Duodenal mucosa (tissue), 2 donors: ENCODE measurements at regions not wholly inside any gene's neighbourhood (a gene's known extent, or its start where the extent isn't known, plus 50 kb on each side); places are given as distances from the start of the nearest gene placed in this dataset.
"Not testable (repeated sequence)": the region's sequence is repeated elsewhere in the genome, so short reads cannot be mapped to it uniquely, and the experiment has no call there.

Source experiments
- H3K27ac ChIP-seq: one replicate; pipeline ENCODE4 v1.7.0; 2013; ENCODE audit warnings: low read depth, low read length
- H3K27me3 ChIP-seq, 2 donors: one replicate each; pipeline ENCODE4 v1.7.0; 2013; ENCODE audit warnings: low read length in 2 of 2, control low read depth in 1 of 2; ENCODE audit not compliant: insufficient read depth in 2 of 2, control insufficient read depth in 1 of 2
- H3K36me3 ChIP-seq, 2 donors: one replicate each; pipeline ENCODE4 v1.7.0; 2013; ENCODE audit warnings: low read length in 2 of 2, control low read depth in 1 of 2; ENCODE audit not compliant: insufficient read depth in 2 of 2, control insufficient read depth in 1 of 2
- H3K4me1 ChIP-seq, 2 donors: one replicate each; pipeline ENCODE4 v1.7.0; 2013; ENCODE audit warnings: low read length in 2 of 2, control low read depth in 1 of 2; ENCODE audit not compliant: insufficient read depth in 2 of 2, control insufficient read depth in 1 of 2
- H3K4me3 ChIP-seq, 2 donors: one replicate each; pipeline ENCODE4 v1.7.0; 2013; ENCODE audit warnings: low read length in 2 of 2, low read depth in 1 of 2
- H3K9ac ChIP-seq, 2 donors: one replicate each; pipeline ENCODE4 v1.7.0; 2013; ENCODE audit warnings: low read length in 2 of 2, low read depth in 1 of 2
- H3K9me3 ChIP-seq, 2 donors: one replicate each; pipeline ENCODE4 v1.7.0; 2013; ENCODE audit warnings: low read length in 2 of 2, control low read depth in 1 of 2; ENCODE audit not compliant: control insufficient read depth in 1 of 2

DNA sequence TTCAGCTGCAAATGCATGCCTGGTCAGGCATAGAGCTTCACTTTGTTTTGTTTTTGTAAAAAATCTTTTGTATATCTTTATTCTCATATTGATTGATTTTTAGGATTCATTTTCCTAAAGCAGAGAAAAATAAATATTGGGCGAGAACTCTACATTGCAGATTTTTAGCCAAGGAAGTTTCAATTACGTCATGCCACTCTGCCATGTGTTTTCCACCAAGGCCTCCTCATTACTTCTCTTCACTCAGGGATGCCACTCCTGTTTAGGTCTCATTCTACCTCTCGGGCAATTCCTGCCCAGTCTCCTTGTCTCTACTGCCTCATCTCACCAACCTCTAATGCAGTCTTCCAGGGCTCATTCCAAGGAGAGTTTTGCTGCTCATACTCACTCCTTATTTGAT, 497.3 kb upstream of the SPTLC3 start:
- Histone ChIP-seq H3K4me3 (no peak overlapping the region), H3K27ac (no peak overlapping the region), H3K27me3 (no peaks in the 10 kb centered on the region), H3K9ac (no peak overlapping the region), H3K36me3 (no peaks in the 10 kb centered on the region), H3K4me1 (no peaks in the 10 kb centered on the region), H3K9me3 (no peaks in the 10 kb centered on the region)

DNA sequence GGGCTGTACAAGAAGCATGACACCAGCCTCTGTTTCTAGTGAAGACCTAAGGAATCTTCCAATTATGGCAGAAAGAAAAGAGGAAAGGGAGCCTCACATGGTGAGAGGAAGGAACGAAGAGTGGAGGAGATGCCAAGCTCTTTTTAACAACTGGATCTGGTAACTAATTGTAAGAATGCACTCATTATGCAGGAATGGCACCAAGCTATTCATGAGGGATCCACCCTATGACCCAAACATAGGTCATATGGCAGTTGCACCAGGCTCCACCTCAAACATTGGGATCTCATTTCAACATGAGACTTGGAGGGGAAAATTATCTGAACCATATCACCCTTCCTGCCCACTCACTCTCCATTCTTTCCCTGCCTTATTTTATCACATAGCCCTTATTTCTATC, 496.0 kb upstream of the SPTLC3 start:
- Histone ChIP-seq H3K4me3 (no peak overlapping the region), H3K9ac (no peak overlapping the region), H3K27me3 (no peaks in the 10 kb centered on the region), H3K27ac (no peak overlapping the region), H3K36me3 (no peaks in the 10 kb centered on the region), H3K9me3 (no peaks in the 10 kb centered on the region), H3K4me1 (no peaks in the 10 kb centered on the region)

DNA sequence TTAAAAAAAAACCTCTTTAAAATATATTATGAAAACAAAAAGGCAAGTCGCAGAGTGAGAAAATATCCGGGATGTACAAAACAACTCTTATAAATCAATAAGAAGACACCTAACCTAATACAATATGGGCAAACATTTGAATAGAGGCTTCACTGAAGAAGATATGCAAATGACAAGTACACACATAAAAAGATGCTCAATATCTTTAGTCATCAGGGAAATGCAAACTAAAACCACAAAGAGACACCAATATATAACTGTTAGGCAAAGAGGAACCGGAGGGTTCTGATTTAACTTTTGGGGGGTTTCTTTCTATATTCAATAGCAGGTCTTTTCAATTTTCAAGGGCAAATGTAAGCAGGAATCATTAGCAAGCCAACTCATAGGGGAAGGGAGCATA, 480.7 kb upstream of the SPTLC3 start:
- H3K27ac ChIP-seq: no peak overlapping the region
- no peaks in the 10 kb centered on the region for H3K9me3 ChIP-seq
- H3K27me3 ChIP-seq: no peaks in the 10 kb centered on the region
- no peak overlapping the region for H3K9ac ChIP-seq
- no peak overlapping the region for H3K4me3 ChIP-seq
- H3K4me1 ChIP-seq: no peaks in the 10 kb centered on the region
- no peaks in the 10 kb centered on the region for H3K36me3 ChIP-seq

DNA sequence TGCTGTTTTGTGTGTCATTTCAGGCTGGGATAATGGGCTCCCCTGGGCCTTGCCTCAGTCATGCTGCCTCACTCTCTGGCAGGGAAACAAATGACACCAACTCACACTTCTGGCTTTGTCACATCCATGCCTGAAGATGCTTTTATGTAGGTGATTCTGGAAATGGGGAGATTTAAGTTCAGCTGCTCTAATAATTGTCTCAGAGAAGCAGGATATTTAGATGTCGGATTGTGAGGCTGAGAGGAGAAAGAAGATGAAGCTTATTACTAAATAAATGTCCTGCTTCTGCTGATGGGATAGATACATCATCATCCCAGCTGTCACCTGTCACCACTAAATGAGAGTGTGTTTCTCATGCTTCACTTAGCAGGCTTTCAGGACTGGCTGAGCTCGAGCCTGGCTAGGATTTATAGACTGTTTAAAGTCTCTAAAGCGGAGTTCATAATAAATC, 480.2 kb upstream of the SPTLC3 start:
- Histone ChIP-seq H3K9me3 (no peaks in the 10 kb centered on the region), H3K4me1 (no peaks in the 10 kb centered on the region), H3K27ac (no peak overlapping the region), H3K9ac (no peak overlapping the region), H3K36me3 (no peaks in the 10 kb centered on the region), H3K27me3 (no peaks in the 10 kb centered on the region), H3K4me3 (no peak overlapping the region)

DNA sequence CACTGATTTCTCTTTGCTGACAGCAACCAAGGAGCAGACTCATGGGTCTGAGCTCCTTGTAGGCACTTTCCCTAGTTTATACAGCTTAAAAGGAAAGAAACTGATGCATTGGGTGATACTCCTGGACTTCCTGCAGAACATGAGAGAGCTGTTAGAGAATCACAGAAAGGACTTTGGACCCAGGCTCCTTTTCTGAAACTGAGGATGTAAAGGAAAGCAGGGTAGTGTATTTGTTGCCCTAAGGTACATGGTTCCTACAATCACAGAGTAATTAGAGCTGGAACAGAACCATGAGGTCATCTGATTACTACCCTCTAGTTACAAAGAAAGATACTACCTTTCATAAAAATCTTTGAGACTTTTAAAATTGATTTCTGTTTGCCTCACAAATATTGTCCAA, 477.1 kb upstream of the SPTLC3 start:
- Histone ChIP-seq H3K27ac (no peak overlapping the region), H3K9ac (no peak overlapping the region), H3K4me3 (no peak overlapping the region), H3K27me3 (no peaks in the 10 kb centered on the region), H3K36me3 (no peaks in the 10 kb centered on the region), H3K4me1 (no peaks in the 10 kb centered on the region), H3K9me3 (no peaks in the 10 kb centered on the region)

DNA sequence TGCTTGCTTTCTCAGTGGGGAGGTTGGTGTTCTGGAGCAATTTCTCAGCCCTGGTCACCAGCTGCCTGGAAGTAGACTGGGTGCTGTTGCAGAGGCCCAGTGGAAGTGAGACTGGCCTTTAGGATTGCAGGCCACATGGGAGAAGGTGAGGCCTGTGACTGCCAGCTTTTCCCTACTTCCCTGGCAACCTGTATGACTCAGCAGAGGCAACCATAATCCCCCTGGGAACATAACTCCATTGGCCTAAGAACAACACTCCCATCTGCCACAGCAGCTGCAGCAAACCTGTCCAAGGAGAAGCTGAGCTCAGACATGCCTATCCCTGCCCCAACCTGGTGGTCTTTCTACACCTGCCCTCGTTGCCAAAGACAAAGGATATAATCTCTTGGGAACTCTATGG, 473.5 kb upstream of the SPTLC3 start:
- Histone ChIP-seq H3K9me3 (no peaks in the 10 kb centered on the region), H3K36me3 (no peaks in the 10 kb centered on the region), H3K4me3 (no peak overlapping the region), H3K27ac (no peak overlapping the region), H3K9ac (no peak overlapping the region), H3K4me1 (no peaks in the 10 kb centered on the region), H3K27me3 (no peaks in the 10 kb centered on the region)

DNA sequence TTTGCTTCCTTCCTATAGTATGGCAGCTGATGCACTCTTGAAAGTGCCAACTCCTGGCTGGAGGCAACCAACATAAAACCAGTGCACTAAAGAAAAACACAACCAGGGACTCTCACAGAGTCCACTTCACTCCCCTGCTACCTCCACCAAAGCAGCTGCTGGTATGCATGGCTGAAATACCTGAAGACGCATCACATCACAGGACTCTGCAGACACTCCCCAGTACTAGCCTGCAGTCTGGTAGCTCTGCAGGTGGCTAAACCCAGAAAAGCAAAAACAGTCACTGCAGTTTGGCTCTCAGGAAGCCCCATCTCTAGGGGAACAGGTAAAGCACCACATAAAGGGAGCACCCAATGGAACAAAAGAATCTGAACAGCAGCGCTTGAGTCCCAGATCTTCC, 473.0 kb upstream of the SPTLC3 start:
- H3K4me1 ChIP-seq: no peaks in the 10 kb centered on the region
- H3K9me3 ChIP-seq: no peaks in the 10 kb centered on the region
- H3K36me3 ChIP-seq: no peaks in the 10 kb centered on the region
- no peak overlapping the region for H3K4me3 ChIP-seq
- H3K27me3 ChIP-seq: no peaks in the 10 kb centered on the region
- no peak overlapping the region for H3K9ac ChIP-seq
- H3K27ac ChIP-seq: no peak overlapping the region

DNA sequence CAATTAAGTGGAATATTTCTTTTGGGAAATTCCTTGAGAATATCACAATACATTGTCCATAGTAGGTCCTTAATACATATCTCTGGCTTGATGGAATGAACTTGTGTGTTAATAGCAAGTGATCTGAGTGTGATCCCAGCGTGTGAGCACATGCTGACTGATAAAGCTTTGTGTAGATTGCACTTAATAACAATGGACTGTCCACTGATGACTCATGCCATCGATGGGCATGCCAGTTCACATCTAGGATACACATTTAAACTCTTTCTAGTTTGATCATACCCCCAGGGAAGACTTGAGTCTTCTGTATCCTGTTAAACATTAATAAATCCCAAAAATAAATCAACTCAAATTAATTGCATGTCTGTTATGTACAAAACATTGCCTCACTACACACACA, 454.3 kb upstream of the SPTLC3 start:
- no peak overlapping the region for H3K27ac ChIP-seq
- no peaks in the 10 kb centered on the region for H3K9me3 ChIP-seq
- no peak overlapping the region for H3K9ac ChIP-seq
- H3K36me3 ChIP-seq: no peaks in the 10 kb centered on the region
- no peaks in the 10 kb centered on the region for H3K4me1 ChIP-seq
- H3K4me3 ChIP-seq: no peak overlapping the region
- no peaks in the 10 kb centered on the region for H3K27me3 ChIP-seq

DNA sequence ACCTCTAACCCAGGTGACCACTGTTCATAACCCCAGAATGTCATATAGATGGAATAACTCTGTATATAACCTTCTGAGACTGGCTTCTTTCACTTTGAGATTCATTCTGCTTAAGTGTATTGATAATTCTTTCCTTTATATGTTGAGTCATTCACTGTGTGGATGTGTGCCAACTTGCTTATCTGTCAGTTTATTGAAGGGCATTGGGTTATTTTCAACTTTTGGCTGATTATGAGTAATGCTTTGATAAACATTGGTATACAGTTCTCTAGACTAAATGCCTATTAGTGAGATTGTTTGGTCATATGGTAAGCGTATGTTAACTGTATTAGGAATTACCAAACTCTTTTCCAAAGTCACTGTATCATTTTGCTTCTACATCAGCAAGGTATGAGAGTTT, 453.4 kb upstream of the SPTLC3 start:
- Histone ChIP-seq H3K9ac (no peak overlapping the region), H3K4me1 (no peaks in the 10 kb centered on the region), H3K9me3 (no peaks in the 10 kb centered on the region), H3K4me3 (no peak overlapping the region), H3K27ac (no peak overlapping the region), H3K36me3 (no peaks in the 10 kb centered on the region), H3K27me3 (no peaks in the 10 kb centered on the region)

DNA sequence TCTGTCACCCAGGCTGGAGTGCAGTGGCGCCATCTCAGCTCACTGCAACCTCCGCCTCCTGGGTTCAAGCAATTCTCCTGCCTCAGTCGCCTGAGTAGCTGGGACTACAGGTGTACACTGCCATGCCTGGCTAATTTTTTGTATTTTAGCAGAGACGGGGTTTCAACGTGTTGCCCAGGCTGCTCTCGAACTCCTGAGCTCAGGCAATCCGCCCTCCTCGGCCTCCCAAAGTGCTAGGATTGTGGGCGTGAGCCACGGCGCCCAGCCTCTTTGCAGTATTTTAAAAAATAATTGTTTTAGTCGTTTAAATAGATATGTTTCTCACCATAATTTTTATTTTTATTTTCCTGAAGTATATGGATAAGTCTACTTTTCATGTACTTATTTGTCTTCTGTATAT, 452.9 kb upstream of the SPTLC3 start:
- H3K9me3 ChIP-seq, H3K36me3 ChIP-seq, H3K4me1 ChIP-seq, H3K9ac ChIP-seq, H3K27ac ChIP-seq, H3K4me3 ChIP-seq, H3K27me3 ChIP-seq: not testable (repeated sequence)

DNA sequence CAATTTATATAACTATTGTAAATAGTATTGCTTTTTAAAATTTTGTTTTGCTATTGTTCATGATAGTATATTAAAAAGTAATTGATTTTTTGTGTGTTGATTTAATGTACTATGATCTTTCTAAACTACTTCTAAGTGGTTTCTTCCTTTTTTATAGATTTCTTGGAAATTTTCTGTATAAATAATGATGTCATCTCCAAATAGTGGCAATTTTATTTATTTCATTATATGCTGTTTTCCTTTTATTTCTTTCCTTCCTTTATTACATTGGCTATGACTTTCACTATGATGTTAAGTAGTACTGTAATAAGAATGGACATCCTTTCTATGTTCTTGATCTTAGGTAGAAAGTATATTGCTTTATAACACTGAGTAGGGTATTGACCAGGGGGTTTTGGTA, 451.5 kb upstream of the SPTLC3 start:
- Histone ChIP-seq H3K27ac (no peak overlapping the region), H3K4me3 (no peak overlapping the region), H3K9me3 (no peaks in the 10 kb centered on the region), H3K36me3 (no peaks in the 10 kb centered on the region), H3K9ac (no peak overlapping the region), H3K27me3 (no peaks in the 10 kb centered on the region), H3K4me1 (no peaks in the 10 kb centered on the region)
